T-helper 2 cell (primary cell): ENCODE measurements at regions not wholly inside any gene's neighbourhood (a gene's known extent, or its start where the extent isn't known, plus 50 kb on each side); places are given as distances from the start of the nearest gene placed in this dataset.

Experiments
- DNase-seq, 5 experiments: peaks; one replicate each; pipeline versions ENCODE4 v3.0.0 to v3.0.0-alpha.2; 2012 to 2022

DNA sequence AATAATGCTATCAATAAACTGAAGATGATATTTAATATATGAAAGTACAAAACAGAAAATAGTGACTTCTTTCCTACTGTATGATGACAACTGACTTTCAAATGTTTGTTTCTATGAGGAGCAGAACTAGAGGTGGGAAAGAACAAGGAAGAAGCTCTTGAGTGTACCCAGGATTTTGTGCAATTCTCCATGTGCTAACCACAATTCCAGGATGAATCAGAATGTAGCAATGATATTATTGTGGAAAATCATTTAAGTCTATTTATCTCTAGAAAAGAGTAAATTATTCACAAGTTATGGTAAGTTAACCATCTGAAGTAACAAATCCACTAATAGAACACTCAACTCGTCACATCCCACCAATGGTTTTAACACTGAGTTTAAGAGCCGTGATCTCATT lies 324.1 kb upstream of the EMCN start:
- no peak for DNase-seq

DNA sequence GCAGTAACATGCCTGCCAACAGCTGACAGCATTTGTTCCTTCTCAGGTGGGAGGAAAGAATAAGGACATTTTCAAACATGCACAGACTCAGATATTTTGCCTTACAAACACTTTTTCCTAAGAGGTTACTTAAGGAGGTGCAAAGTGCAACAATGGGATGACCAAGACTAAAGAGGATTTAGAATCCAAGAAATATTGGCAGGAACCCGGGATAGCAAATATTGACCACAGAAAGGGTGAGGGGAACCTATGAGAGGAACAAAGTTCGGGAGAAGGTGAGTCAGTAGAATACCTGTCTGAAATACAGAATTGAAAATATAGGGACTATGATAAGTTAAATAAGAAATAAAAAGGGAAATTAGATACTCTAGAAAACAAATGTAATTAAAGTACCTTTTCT lies 321.9 kb upstream of the EMCN start:
- no peak for DNase-seq

DNA sequence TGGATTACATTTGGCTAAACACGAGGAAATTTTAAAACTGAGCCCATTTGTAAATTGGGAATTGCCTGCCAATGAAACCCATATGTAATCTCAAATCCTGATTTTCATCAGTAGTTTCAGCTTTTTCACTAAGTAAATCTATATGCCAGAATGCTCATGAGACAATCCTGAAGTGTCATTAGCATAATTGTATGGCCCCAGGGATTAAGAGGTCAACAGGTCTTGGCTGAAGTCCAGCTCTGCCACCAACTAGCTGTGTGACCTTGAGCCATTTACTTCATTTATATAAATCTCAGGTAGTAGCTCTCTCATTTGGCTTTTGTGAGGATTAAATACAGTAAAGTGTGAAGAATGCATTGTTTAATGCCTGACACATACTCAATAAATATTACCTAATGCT lies 320.5 kb upstream of the EMCN start:
- DNase-seq, result no peak

DNA sequence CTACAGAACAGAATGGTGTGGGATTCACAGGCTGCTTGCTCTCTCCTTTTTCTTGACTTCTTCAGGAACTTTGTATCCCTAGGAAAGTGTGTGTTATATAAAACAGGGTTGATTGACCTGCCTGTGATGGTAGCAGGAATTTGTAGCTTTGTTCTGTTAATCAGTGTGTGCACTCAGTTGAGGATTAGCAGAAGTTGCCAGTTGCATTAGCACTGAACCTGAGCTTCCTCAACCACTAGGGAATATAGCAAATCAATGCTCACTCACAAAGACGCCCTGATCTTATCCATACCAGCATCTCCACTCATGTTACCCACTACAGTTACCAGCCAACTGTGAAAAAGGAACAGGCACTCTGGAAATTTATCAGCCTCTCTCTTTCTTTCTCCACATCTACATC lies 319.1 kb upstream of the EMCN start:
- DNase-seq, result no peak

DNA sequence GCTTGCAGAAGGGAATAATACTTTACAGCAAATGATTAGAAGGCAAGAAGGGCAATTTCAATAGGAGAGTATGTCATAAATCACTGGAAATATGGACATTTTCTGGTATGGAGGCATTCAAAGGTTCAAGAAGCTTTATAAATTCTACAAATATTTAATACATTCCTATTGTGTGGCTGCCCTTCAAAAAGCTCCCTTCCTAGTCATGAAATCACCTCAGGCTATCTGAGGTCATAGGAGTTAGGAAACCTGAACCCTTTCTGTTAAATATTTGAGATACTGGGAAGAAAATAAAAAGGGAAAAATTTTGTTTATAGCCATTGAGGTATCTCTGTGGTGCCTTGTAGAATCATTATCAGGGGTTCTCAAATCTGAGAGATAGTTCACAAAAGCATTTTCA lies 316.8 kb upstream of the EMCN start:
- DNase-seq, result no peak

DNA sequence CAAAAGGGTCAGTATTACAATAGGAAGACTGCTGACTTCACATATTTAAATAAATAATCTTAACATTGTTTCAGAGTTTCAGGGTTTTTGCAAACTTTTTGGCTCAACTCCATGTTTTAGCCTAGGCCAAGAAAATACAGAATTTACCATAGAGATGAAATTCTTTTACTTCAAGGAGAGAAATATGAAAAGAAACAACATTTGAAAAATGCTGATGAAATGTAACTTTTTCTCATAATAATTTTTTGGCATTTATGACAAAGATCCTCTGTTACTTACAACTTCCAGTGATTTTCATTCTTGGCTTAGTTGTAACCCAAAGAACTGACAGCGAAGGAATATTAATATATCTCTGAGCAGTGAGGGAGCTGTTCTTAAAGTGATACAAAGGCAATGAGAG lies 316.1 kb upstream of the EMCN start:
- no peak for DNase-seq

DNA sequence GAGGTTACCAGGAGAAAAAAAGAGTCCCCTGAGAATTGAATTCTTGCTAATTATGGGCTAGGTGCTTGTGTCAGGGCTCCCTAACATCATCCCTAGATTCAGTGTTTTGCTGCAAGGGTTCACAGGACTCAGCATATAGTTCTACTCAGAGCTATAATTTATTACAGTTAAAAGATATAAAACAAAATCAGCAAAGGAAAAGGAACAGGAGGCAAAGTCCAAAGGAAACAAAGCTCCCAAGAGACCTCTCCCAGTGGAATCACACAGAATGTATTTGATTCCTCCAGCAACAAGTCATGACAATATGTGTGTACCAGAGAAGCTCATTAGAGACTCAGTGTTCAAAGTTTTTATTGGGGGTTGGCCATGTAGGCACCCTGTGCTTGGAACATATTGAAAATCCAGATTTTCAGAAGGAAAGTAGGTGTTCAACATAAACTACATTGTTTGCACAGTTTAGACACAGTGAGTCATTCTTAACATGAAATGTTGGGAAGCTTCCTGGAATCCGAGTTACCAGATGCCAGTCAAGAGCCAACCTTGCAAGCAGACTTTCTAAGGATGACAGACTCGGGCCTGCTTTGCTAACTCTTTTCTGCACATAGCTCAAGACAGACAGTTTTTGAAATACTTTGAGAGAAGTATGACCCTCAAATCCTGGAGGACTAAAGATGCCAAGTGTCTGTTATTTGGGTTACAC lies 311.3 kb upstream of the EMCN start:
- DNase-seq, result no peak

DNA sequence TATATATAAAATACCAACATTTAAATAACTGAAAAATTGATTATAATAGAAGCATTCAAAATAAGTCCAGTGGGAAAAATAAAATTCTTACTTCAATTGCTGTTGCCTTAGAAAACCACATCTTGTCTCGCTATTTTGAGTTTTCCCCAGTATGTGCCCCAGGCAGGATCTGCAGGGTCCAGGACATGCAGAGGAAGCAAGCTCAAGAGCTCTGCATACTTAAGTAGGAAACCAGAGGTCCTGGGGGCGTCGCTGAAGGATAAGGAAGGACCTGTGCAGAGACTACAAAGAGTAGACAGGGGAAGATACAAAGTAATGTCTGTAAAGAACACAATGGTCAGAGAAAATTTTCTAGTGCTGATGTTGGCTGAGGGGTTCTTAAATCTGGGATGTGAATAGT lies 310.5 kb upstream of the EMCN start:
- DNase-seq, result no peak

DNA sequence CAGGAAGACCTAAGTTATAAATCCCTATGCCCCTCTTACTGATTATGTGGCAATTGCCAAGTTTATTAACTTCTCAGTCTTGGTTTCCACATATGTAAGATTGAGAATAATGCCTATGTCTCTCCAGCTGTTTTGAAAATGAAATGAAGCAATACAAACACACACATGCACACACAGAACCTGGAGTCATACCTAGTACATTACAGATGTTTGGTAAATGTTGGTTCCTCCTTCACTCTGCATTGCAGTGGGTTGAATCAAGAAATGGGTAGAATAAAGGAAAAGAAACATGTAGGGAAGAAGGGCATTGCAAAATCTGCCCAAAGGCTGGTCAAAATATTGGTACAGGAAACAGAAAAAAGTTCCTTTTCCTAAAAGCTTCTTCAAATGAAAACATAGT lies 309.9 kb upstream of the EMCN start:
- no peak for DNase-seq

DNA sequence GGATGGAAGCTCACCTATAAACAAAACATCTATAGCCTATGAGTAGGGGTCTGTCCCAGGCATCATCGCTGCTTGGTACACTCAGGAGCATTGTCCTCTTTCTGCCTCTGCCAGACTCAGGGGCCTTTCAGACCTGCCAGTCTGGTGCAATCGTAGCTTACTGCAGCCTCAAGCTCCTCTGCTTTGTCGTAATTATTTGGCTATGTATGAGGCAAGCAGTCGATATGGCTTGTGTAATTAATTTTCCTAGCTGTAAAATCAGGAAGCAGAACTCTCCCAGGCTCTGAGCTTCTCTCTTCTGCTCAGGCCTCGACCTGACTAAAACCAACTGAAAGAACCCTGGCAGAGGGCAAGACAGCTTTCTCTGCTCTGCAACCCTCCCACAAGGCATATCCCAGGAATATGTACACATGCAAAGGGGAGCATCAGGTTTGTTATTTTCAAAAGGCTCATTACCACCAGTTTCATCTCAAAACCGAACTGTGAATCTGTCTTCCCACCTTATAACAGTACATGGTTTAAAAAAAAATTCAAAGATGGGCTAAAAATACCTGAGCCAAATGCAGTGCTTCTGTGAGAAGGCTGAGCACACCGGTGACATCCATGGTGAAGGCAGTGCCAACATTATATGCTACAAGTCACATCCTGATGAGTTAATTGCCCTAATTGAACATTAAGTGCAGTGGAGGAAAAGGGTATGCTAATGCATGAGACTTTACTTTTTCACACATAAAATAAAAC lies 309.2 kb upstream of the EMCN start:
- no peak for DNase-seq

DNA sequence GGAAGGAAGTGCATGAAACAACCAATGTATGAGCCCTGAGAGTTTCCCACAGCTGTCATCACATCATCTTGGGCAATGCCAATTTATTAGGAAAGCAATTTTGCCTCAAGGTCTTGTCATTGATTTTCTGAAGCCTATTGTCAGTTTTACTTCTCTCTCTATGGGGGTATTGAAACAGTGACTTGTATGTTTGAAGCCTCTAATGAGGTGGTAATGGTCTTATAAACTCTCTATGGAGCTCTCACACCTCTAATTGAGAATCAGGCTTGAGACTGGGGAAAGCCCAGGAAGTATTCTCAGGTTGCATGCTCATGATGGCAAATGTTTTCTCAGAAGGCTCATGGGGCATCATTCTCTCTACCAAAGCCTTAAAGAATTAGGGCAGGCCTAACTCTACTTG lies 308.2 kb upstream of the EMCN start:
- no peak for DNase-seq

DNA sequence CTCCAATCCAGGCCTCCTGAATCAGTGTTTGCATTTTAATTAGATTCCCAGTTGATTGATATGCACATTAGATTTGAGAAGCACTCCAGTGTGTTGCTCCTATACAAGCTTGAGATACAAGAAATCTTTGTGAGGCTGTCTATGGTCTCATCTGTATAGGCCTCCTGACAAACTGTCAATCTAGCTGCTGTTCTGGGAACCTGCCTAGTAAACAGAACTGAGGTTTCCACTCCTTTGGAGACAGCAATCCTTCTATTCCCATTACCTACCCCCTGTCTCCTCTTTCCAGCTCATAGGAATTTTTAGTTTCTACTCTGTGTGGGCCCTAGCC lies 306.1 kb upstream of the EMCN start:
- no peak for DNase-seq

DNA sequence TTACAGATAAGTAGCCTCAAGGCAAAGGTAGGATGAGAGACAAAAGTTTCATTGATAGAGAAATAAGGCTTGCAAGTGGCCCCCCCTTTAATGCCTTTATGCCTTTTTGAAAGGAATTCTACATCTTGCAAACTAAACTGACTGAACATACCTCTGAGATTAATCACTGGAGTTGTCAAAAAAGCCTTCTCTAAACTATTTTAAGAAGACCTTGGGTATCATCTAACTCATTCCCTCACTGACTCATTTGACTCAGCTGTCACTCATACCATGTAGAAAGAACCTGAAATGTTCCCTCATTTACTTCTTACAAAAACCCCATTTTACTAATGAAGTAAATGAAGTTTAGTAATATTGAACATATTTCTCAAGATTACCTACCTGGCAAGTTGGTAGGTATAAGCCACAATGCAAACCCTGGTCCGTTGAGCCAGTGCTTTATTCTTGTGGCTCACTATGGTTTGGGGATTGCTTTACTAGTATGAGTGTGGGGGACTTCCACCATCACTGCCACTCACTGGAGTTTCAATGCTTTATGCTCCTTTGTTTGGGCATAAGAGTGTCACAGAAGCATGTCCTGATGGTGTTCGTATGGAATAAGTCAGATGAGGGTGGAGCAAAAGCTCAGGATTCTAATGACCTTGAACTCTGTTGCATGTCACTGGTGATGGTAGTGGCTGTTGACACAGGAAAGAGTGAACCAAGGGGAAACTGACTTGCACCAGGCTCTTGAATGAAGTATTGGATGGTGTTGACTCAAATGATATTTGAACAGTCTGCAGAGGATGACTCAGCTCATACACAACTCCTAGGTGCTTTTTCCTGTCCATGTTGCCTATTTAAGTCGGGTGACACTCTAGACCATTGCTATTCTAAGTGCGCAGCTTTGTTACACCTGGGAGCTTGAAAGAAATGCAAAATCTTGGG lies 305.5 kb upstream of the EMCN start:
- DNase-seq, result peak in 1 of 5 experiments; percentile 83

DNA sequence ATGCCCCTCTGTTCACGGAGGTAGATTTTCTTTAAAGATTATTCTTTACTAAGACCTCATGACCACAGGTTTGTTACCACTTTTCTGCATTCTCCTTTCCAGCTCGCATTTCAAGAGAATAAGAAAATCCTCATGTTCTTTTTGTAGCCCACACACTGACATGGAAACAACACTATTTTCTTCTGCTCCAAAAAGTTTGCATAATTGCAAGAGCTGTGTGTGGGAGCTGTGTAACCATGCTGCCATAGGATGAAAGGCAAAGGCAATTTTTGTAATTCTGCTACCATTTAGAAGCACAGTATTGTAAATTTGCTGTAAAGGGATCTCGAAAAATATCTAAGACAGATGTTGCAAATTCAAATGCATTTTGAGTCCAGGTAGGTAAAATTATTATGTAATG lies 302.4 kb upstream of the EMCN start:
- no peak for DNase-seq

DNA sequence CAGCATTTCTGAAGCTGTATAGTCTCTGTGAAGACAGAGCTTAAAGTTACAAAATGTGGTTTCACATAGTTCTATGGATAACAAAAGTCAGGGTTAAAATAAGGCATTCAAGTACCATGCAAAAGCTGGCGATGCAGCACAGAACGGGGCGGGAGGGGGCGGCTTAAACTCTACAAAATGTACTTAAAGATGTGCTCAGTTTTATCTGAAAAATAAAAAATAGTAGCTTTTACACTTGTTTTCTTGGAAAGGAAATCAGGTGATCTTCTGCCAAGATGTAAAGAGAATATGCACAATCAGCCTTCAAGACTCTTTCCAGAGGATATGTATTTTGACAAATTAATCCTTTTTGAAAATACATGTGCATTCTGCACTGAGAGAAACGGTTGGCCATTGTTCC lies 301.7 kb upstream of the EMCN start:
- DNase-seq, result no peak

DNA sequence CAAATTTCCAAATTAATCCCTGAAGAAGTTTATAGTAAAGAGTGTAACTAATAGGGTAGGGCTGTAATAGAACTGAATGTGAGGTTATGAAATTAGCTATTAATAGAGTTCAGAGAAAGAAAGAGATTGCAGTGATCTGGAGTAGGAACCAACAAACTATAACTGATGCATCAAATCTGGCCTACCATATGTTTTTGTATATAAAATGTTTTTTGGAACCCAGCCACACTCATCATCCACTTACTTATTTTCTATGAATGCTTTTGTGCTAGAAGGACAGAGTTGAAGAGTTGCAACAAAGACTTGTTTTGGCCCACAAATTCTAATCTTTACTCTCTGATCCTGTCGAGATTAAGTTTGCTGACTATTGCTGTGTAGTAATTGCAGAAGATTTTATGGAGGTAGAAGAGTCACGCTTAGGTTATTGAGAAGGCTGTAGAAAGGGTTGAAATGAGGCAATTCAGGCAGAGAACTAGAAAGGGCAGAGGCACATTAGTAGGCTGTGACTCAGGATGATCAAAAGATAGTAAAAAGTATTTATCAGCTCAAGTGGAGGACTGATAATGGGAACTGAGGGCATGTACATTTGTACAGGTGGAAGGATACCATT lies 298.7 kb upstream of the EMCN start:
- peak in 1 of 5 experiments; percentile 5 for DNase-seq

DNA sequence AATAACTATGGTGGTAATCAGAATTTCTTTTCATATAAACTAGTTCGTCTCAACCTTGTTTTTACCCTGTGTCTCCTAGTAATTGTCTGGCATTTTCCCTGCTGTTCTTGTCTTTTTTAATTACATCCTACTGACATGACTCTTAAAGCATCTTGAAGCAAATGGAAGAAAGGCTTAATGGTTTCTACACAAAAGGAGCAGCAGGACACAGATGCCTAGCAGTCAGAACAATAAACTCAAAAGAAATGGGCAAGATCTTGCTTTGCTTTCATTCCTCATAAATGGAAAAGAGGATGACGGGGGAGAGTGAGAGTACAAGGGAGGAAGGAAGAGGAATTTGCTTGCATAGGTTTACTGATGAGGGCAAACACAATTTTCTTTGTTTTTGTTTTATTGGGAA lies 293.2 kb upstream of the EMCN start:
- no peak for DNase-seq

DNA sequence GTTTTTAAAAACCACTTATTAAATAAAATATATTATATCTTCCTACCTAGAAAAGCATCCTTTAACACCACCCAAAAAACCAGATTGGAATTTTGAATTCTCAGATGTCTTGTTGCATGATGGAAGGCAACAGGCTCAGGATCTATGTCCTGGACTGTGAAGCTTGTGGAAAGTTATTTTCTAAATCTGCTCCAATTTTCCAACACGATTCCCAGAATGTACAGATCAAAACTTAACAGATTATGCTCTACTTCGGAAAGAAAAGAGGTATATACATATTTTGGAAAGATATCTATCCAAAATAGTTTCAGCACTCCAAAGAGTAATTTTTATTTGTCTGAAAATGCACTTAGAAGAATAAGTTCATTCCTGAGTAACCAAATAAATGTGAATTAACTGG lies 291.7 kb upstream of the EMCN start:
- DNase-seq, result no peak

DNA sequence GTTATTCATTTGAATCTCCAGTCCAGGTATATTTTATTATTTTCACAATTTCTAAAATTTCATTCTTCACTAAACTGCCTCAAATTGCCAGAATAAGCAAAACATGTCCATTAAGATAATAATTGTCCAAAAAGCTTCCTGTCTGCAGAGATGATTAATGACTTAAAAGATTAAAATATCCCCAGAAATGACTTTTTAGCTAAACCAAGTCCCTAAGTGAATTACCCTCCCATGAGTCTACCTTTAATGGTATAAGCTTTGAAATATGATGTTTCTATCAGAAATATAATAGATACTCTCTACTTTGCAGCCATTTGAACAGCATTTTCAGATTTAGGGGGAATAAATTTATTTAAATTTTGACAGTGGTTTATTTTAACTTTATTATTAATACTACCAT lies 289.2 kb upstream of the EMCN start:
- no peak for DNase-seq

DNA sequence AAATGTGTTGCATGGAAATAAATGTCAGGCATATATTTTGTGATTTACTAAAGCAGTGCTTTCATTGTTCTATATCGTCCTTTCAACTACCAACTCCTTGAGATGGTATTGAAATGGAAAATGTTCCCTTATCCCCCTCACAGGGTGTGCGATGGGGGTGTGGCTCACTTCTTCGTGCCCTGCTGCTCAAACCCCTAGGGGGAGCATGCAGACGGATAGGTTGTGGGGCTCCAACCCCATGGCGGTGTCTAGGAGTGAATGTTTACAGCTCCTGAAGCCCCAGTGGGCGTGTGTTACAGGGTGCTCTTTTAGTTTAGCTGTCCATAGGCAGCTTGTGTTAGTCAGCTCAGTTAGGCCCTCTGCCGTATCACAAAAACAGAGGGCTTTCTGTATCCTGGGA lies 287.7 kb upstream of the EMCN start:
- no peak for DNase-seq

DNA sequence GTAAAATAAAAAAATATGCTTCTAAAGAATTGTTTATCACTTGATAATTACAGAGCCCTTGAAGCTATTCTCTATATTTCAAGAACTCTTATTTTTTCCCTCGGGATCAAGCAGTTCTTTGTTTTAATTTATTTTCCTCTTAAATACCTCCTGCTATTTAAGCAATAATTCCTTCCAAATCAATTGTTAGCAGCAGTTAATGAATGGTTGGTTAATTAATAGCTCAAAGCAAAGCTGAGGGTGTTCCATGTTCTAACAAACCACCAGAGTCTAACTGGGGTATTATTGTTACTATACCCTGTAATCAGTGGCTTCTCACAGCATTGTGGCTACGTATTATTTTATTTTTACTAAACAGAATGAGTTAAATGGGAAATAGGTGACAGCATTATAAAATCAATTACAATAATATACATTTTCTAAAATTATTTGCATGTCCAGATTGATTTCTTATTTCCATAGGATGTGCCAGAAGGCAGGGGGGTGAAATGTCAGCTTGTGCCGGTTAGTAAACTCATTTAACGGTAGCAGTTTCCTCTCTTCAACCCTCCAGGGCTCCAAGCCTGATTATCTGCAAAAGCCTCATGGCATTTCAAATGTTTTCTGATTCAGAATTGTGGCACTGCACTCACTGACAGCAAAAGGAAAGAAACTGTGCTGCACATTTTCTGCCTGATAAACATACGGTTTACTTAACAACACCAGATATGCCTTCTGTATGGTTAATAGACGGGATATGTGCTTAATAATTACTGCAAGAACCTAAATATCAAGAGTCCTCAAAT lies 286.9 kb upstream of the EMCN start:
- DNase-seq, result no peak

DNA sequence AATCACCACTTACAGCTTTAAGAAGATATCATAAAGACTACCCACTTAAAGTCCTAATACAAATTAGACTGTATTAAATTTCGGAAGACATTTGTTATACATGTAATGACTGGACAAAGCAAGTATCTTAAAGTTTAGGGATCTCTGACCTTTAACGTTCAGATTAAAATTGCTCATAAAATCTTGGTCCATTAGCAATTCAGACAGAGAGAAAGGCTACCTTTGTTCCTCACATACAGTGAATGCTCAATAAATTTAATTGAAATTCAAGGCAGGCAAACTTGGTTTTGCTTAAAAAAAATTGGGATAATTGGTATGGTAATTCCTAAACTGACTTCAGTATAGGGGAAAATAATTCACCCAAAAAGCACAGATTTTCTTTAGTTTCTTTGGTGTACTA lies 285.9 kb upstream of the EMCN start:
- no peak for DNase-seq
